ENCODE measurements at regions not wholly inside any gene's neighbourhood (a gene's known extent, or its start where the extent isn't known, plus 50 kb on each side); places are given as distances from the start of the nearest gene placed in this dataset.

GRCh38 chr7:131753620-131754222 lies 197.3 kb upstream of the PODXL start:
- in situ Hi-C loops (cut with HindIII; ENCODE audit: low sequenced_read_pairs), result no loop called here

DNA sequence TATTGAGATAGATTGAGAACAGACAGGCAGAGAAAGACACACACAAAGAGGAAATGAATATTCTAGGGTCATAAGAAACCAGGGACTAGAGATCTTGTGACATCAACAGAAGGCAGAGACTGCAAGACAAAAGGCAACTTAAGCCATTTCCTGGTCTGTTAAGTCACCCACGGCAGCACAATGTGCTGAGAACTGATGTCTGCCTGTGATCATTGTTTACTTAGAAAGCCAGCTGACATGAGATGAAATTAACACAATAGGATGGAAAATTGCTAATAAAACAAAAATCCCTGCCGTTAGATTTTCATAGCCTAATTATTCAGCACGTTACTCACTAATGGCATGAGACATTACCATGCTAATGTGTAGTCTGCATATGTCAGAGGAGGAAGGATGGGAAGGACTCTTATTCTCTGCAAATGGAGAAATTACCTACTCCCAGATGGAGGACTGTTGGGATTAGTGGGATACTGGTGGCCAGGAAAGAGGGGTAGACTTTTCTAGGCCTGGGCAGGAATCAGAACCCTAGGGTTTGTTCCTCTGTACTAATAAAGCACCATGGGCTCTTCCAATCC lies 191.3 kb upstream of the PODXL start:
- in situ Hi-C loops (cut with HindIII; ENCODE audit: low sequenced_read_pairs), result no loop called here

DNA sequence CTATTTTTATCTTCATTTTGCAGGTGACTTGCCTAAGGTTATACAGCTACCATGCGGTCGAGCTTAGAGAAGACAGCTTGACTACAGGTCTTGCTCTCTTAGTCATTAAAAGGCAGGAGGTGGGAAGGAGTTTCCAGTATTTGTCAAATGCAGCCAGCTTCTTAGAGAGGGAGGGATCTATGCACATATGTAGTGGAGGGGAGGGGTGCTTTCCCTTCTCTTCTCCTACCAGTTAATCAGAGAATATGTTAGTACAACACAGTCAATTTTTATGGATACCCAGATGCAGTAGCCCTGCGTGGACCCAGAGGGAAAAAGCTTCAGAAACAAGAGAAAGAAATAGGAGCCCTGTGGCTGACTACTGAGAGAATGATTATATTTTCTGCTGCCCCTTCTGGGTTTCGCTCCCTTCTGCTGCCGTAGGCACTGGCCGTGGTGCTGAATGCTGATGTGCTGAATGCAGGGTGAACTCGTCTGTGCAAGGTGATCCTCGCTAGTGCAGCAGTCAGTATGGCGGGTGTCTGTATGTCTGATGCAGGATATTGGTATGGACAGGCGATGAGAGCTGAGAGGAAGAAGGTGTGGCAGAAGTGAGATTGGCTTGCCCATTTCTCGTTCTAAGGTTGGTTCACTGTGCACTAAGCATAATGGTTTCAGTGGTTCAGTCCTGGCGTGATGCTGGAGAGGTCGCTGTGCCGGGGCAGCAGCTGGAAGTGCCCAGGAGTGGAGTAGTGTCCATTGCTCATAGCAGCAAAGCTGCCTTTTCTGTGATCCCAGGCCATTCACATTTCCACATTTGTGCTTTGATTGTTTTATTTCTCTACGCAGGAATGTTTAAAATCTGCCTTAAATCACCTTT lies 189.2 kb upstream of the PODXL start:
- in situ Hi-C loops (cut with HindIII; ENCODE audit: low sequenced_read_pairs), result no loop called here

- in situ Hi-C loops (cut with HindIII; ENCODE audit: low sequenced_read_pairs), result no loop called here
These were observed 185.0 kb upstream of the PODXL start for GRCh38 chr7:131741446-131741845.

GRCh38 chr7:131737746-131738465 lies 181.5 kb upstream of the PODXL start:
- in situ Hi-C loops (cut with HindIII; ENCODE audit: low sequenced_read_pairs), result no loop called here

GRCh38 chr7:131735101-131735500 lies 178.7 kb upstream of the PODXL start:
- in situ Hi-C loops (cut with HindIII; ENCODE audit: low sequenced_read_pairs), result no loop called here

GRCh38 chr7:131733604-131734003 lies 177.2 kb upstream of the PODXL start:
- in situ Hi-C loops (cut with HindIII; ENCODE audit: low sequenced_read_pairs), result no loop called here

GRCh38 chr7:131727189-131727588 lies 170.8 kb upstream of the PODXL start:
- in situ Hi-C loops (cut with HindIII; ENCODE audit: low sequenced_read_pairs), result no loop called here

DNA sequence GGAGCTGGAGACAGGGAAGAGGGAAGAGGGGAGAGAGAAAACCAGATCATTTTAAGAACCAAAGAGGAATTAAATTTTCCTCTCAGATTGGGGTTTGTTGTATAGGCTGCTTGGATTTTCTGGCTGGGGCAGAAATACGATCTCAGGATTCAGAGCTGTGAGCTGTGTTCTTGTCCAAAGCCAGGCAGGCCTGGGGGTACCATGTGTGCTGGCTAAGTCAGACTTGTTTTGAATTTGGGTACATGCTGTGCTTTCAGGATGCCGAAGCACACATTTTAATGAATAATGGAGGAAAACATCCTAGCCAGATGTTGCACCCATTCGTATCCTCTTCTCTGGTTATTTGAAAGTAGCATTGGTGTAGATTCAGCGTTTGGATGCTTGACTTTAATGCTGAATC lies 170.3 kb upstream of the PODXL start:
- in situ Hi-C loops (cut with HindIII; ENCODE audit: low sequenced_read_pairs), result no loop called here

DNA sequence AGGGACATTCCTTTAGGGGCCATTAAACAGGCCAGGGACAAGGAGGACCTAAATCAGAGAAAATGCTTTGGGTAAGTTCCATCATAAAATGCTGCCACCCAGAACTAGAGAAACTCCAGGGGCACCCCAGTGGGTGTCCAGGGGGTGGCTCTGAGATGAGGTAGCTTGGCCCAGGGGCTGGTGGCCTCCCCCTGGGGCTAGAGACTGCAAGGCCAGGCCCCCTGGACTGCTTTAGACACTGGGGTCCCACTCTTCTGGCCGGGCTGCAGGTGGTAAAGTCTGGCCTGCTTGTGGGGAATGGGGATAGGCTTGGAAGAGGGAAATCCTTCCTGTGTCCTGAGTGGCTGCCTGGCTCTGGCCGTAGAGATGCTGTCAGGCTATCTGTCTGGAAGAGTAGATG lies 169.6 kb upstream of the PODXL start:
- in situ Hi-C loops (cut with HindIII; ENCODE audit: low sequenced_read_pairs), result no loop called here

GRCh38 chr7:131724776-131725345 lies 168.4 kb upstream of the PODXL start:
- in situ Hi-C loops (cut with HindIII; ENCODE audit: low sequenced_read_pairs), result no loop called here

- in situ Hi-C loops (cut with HindIII; ENCODE audit: low sequenced_read_pairs), result no loop called here
These were observed 167.5 kb upstream of the PODXL start for GRCh38 chr7:131723926-131724325.

DNA sequence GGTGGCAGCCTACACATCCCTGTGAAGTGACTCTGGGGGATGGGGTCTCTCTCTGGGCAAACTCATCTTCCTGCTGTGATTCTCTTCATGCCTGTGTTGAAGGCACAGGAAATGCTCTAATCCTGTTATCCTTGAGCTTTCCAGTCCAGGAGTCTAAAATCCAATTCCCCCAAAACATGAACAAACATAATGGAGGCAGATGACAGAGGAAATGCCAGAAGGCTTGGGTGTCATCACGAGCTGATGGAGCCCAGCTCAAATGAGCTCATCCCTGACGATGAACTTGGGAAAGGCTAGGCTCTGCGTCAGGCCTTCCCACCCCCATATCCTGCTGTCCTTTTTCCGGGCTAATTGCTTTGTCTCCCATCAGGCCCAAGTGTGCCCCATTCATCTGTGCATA lies 165.9 kb upstream of the PODXL start:
- in situ Hi-C loops (cut with HindIII; ENCODE audit: low sequenced_read_pairs), result no loop called here

- in situ Hi-C loops (cut with HindIII; ENCODE audit: low sequenced_read_pairs), result no loop called here
These were observed 165.2 kb upstream of the PODXL start for GRCh38 chr7:131721660-131722059.

GRCh38 chr7:131720703-131721102 lies 164.3 kb upstream of the PODXL start:
- in situ Hi-C loops (cut with HindIII; ENCODE audit: low sequenced_read_pairs), result no loop called here

DNA sequence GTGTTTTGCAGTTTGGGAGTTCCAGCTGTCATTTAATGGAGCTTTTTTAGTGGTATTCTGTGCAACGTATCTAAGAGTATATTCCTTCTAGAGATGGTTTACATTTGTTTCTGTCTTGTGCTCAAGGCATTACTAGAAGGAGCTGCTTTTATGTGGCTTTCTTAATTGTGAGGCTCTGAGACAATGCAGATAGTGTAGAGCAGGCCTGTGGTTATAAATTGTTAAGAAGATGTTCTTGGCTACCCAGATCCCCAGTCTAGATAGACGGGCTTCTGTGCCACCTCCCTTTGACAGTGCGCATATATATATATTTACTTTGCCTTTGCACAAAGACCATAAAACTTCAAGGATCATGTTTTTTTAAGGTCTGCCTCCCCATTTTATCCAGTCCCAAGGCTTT lies 160.8 kb upstream of the PODXL start:
- in situ Hi-C loops (cut with HindIII; ENCODE audit: low sequenced_read_pairs), result no loop called here

DNA sequence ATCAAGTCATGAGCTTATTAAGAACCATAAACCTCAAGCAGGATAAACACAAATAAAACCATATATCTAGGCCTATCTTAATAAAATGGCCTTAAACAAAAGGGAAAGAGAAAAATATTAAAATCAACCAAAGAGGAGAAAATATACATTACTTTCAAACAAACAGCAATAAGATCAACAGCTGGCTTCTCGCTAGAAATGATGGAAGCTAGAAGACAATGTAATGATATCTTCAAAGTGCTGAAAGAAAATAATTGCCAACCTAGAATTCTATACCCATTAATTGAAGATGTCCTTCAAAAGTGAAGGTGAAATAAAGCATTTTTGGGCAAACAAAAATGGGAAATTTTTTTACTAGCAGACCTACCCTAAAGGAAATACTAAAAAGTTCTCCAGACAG lies 142.9 kb upstream of the PODXL start:
- in situ Hi-C loops (cut with HindIII; ENCODE audit: low sequenced_read_pairs), result no loop called here

DNA sequence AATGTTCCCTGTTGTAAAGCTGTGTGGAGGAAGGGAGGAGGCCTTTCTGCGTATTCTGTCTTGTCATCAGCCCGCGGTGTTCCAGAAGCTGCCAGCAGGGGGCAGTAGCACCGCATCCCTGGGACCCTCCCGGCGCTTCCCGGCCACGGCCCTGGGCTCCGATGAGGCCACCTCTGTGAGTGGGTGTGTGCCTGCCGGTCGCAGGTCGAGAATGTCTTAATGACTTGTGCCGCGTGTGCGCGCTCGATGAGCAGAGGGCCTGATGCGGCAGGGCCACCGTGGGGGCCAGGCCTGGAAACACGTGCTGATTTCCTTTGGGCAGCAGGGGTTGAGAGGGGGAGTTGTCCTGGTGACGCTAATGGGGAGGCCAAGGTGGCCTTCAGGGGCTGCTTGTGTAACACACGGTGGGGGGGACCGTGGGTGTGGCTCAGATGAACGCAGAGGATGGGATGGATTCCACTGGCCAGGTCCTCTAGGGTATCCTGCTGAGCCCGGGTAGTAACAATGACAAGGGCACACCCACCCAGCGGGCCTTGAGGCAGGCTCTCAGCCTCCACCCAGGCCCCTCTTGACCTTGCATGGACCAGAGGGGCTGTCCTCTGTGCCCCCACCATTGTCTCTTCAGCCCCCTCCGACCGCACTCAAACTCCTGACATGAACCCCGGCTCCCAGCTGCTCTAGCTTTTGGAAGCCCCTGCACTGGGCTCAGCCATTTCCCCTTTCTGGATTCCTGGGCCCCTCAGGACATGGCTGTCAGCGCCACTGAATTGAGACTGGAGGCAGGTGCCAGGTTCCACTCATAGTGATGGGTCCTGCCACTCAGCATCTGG lies 135.9 kb upstream of the PODXL start:
- in situ Hi-C loops (cut with HindIII; ENCODE audit: low sequenced_read_pairs), result no loop called here

GRCh38 chr7:131691454-131692130 lies 135.2 kb upstream of the PODXL start:
- in situ Hi-C loops (cut with HindIII; ENCODE audit: low sequenced_read_pairs), result no loop called here

GRCh38 chr7:131690441-131690840 lies 134.0 kb upstream of the PODXL start:
- in situ Hi-C loops (cut with HindIII; ENCODE audit: low sequenced_read_pairs), result no loop called here
